ENCODE measurements at regions not wholly inside any gene's neighbourhood (a gene's known extent, or its start where the extent isn't known, plus 50 kb on each side); places are given as distances from the start of the nearest gene placed in this dataset.

DNA sequence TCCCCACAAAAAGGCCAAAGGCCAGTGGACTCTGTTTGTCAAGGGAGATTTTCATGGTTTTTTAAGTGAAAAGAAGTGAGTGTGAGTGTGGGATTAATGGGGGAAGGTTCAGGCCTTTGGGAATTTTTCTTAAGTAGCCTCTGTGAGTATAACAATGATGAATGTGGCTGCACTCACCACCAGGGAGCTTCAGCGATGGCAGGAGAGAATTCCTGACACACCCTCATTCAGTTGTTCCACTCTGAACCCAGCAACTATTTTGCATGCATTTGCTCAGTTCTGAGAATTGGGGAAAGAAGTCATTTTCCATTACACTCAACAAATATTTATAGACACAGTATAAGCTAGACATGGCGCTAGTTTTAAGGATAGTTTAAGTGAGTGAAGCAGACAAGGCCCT lies 117.9 kb downstream of the CCNA1 start:
- no peak overlapping the region for H3K9ac ChIP-seq (replicated peaks in 1 of 4; ENCODE audit: extremely low read depth in 1 of 4, low read depth in 3 of 4, low read length in 3 of 4)
- H3K4me1 ChIP-seq (replicated peaks in 1 of 4; ENCODE audit: control insufficient read depth in 3 of 4, insufficient read depth in 4 of 4, low read length in 3 of 4): no peaks in the 10 kb centered on the region
- no peak overlapping the region for H2BK15ac ChIP-seq (ENCODE audit: low read length)
- ChIA-PET CTCF (ENCODE audit: partially characterized antibody) (no interaction called here), POLR2A (ENCODE audit: partially characterized antibody) (no interaction called here)
- H3K79me1 ChIP-seq (ENCODE audit: low read depth, low read length): no peaks in the 10 kb centered on the region
- no peak overlapping the region for H3K23ac ChIP-seq (ENCODE audit: insufficient read length)
- DNase-seq (ENCODE audit: low read depth in 1 of 2, low spot score in 2 of 2): no peak
- H3K4ac ChIP-seq (replicated peaks; ENCODE audit: insufficient read length, low read depth, low read length): no peak overlapping the region
- no peaks in the 10 kb centered on the region; the same call in 1 of the 2 replicates for H3K23me2 ChIP-seq (ENCODE audit: low read depth, low read length)
- FAIRE-seq: no peak
- H3K4me3 ChIP-seq (ENCODE audit: extremely low read depth in 1 of 4, insufficient read depth in 2 of 4, low read depth in 3 of 4, low read length in 4 of 4): no peak overlapping the region
- H2BK20ac ChIP-seq (ENCODE audit: low read length): no peak overlapping the region
- H3K27me3 ChIP-seq (replicated peaks in 1 of 4; ENCODE audit: control insufficient read depth in 3 of 4, extremely low read depth in 1 of 4, insufficient read depth in 3 of 4, low read length in 3 of 4): no peaks in the 10 kb centered on the region
- H4K8ac ChIP-seq (ENCODE audit: extremely low read depth, insufficient read depth, low read length): no peak overlapping the region
- no peak overlapping the region for H2AK5ac ChIP-seq (ENCODE audit: low read depth, low read length)
- 87% methylated on average over 2 of the region's 2 CpGs; no CpG with 5 or more reads in 1 of the 2 experiments for WGBS, 2 experiments (ENCODE audit: extremely low coverage in 1 of 2, insufficient coverage in 1 of 2, insufficient read length in 1 of 2, insufficient replicate concordance in 2 of 2, low coverage in 1 of 2, low lambda C conversion rate in 2 of 2, missing lambda C conversion rate in 1 of 2)
- H4K5ac ChIP-seq (ENCODE audit: insufficient read length, low read depth, low read length): no peak overlapping the region
- no peak overlapping the region for H3K56ac ChIP-seq (replicated peaks; ENCODE audit: insufficient read length, low read depth, low read length)
- no peak overlapping the region for H2BK120ac ChIP-seq (replicated peaks; ENCODE audit: low read depth, low read length)
- H3K14ac ChIP-seq (ENCODE audit: insufficient read length): no peak overlapping the region
- H3K4me2 ChIP-seq (ENCODE audit: insufficient read depth in 1 of 2, low read depth in 2 of 2, low read length in 2 of 2): no peak overlapping the region
- no peaks in the 10 kb centered on the region for H3K79me2 ChIP-seq (ENCODE audit: control insufficient read depth in 1 of 2, insufficient read depth in 2 of 2, low read length in 2 of 2)
- no peaks in the 10 kb centered on the region for H3K36me3 ChIP-seq (ENCODE audit: control insufficient read depth in 2 of 4, insufficient read depth in 4 of 4, low read length in 3 of 4)
- no peak overlapping the region for H2BK12ac ChIP-seq (ENCODE audit: low read depth, low read length)
- H2AFZ ChIP-seq (ENCODE audit: low read length): no peak overlapping the region
- no peaks in the 10 kb centered on the region for H4K20me1 ChIP-seq (replicated peaks in 1 of 2; ENCODE audit: control insufficient read depth in 1 of 2, insufficient read depth in 2 of 2, low read length in 2 of 2)
- no peak overlapping the region for H4K91ac ChIP-seq (replicated peaks; ENCODE audit: insufficient read length, low read length)
- no peak overlapping the region for H3K27ac ChIP-seq (ENCODE audit: low read depth, low read length)
- H2BK5ac ChIP-seq (ENCODE audit: low read depth, low read length): no peak overlapping the region
- H3K9me3 ChIP-seq (ENCODE audit: insufficient read depth in 2 of 2, low read depth in 1 of 2, low read length in 1 of 2): no peaks in the 10 kb centered on the region
- no peak overlapping the region for H3K18ac ChIP-seq (ENCODE audit: extremely low read depth, low read length)
- TF ChIP-seq BACH1 (IDR thresholded peaks at IDR 0.05; ENCODE audit: low read length) (no peak), GABPA (IDR thresholded peaks at IDR 0.05; ENCODE audit: borderline replicate concordance, insufficient read depth, low read length) (no peak), SAP30 (IDR thresholded peaks at IDR 0.05; ENCODE audit: insufficient read depth, insufficient replicate concordance, low read length) (no peak)
